H54 (cell line): ENCODE measurements at regions not wholly inside any gene's neighbourhood (a gene's known extent, or its start where the extent isn't known, plus 50 kb on each side); places are given as distances from the start of the nearest gene placed in this dataset.

ENCODE experiments used
- DNase-seq: peaks from one replicate; pipeline ENCODE4 v3.0.0; 2011; ENCODE audit warnings: low spot score, mixed read lengths; ENCODE audit not compliant: insufficient read length
- FAIRE-seq: peaks from 3 replicates; lab custom pipeline; 2011; peaks lifted over from hg19 to GRCh38; lab: Jason Lieb, UNC
- POLR2A ChIP-seq: IDR thresholded peaks from 2 replicates; pipeline ENCODE4 v1.6.1; 2011; ENCODE audit warnings: low read depth, mild to moderate bottlenecking, low read length

DNA sequence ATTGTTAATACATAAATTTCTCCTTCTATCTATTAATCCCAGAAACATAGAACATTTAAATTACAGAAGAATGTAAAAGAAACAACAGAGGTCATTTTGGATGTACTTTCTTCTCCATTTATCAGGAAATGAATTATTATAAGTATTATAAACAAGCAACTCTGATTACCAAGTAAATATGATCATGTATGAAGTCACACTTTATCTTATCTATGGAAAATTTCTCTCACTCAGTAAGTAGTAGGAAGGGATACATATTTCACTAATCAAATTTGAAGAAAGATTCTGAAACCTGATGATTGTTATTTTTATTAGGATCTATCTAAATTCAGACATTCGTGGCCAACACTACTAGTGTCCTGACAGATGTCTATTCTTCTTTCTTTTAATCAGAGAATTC is 770.7 kb downstream of the LTN1 start:
- DNase-seq, result no peak
- TF ChIP-seq POLR2A, result no peak
- no peak for FAIRE-seq

- FAIRE-seq, result no peak
- TF ChIP-seq POLR2A, result no peak
- DNase-seq, result no peak
These were observed 772.0 kb downstream of the LTN1 start for GRCh38 chr21:28220680-28221079.

DNA sequence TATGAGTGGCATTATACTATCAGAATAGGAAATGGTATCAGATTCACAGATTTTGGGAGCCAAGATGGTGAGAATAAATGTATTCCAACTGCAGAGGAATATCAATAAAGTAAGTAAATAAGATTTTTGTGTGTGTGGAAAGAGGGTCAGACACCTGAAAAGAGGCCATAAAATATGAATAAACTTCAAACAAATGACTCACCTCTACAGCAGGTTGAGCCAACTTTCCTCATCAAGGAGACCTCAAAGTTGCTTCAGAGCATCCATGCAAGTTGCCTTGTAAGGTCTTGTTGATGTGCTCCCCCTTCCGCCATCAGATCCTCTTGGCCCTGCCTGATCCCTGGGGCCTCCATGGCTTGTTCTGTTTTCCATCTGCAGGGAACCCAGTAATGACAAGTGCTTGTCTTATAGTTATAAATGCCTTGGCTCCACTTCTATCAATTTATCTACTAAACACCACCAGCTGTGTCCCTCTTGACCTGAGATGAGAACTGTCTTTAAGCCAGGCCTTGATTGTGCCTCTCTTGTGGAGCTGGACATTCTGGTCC is 775.6 kb downstream of the LTN1 start:
- FAIRE-seq (no peak), DNase-seq (no peak)
- no peak for TF ChIP-seq POLR2A

DNA sequence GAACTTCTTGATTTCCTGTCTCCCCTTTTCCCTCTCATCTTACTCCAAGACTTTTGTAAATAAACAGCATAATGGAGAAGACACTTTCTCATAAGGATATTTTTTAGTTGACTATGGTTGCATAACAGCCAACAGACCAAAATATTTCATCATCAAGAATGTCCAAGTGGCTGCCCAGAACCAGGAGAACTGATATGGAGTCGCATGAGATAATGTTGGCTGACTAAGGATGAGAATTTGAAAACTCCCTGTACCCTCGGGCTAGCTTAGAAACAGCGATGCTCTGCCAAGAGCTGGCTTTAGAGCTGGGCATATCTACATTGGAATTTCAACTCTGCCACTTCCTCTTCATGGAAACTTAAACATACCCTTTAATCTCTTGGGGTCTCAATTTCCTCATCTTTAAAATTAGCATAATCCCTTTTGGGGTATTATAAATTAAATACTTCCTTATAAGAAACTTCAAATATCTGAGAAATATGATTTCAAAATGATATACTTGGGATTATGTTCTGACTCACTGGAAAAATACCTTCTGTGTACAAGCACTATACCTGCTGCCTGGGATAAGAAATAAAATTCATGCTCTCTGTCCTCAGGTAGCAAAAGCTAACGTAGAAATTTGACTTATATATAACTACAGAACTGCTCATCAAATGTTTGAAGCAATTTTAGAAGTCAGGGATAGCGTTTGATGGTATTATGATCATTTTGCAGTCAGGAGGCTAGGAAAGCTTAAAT is 777.3 kb downstream of the LTN1 start:
- FAIRE-seq (no peak), DNase-seq (no peak)
- no peak for TF ChIP-seq POLR2A

DNA sequence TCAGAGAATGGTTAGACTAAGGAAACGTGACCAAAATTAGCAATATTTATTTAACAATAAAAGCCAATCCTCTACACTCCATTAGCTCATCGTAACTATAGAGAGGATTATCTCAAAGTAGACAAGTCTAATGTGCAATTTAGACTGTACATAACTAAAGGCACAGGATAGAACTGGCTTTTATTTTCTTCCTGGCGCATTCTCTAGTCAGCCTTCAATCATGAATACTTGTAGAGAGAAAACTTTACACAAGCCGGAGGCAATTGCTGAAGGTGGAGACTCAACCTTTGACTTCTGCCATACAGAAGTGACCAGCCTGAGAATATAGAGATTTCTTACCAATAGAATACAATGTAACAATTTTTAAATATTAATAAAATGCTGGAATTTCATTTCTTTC is 777.9 kb downstream of the LTN1 start:
- FAIRE-seq (no peak), DNase-seq (no peak)
- TF ChIP-seq POLR2A, result no peak

DNA sequence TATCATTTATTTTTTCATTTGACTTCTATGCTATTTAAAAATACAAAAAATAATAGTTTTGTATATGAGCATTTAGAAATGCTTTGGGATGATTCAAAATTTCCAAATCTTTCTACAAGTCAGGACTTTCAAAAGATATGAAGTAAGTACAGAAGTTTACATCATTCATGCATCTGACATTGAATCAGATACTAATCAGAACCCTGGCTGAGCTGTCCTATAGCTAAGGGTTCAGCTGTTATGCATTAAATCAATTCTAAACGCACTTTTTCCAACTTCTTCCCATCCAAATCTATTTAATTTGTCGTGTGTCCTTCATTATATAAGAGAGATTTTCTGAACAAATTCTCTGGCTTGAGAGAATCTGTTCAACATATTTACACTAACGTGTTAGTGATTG is 779.4 kb downstream of the LTN1 start:
- FAIRE-seq (no peak), DNase-seq (no peak)
- TF ChIP-seq POLR2A, result no peak

- FAIRE-seq (no peak), DNase-seq (no peak)
- TF ChIP-seq POLR2A, result no peak
These were observed 780.6 kb downstream of the LTN1 start for GRCh38 chr21:28212061-28212460.

DNA sequence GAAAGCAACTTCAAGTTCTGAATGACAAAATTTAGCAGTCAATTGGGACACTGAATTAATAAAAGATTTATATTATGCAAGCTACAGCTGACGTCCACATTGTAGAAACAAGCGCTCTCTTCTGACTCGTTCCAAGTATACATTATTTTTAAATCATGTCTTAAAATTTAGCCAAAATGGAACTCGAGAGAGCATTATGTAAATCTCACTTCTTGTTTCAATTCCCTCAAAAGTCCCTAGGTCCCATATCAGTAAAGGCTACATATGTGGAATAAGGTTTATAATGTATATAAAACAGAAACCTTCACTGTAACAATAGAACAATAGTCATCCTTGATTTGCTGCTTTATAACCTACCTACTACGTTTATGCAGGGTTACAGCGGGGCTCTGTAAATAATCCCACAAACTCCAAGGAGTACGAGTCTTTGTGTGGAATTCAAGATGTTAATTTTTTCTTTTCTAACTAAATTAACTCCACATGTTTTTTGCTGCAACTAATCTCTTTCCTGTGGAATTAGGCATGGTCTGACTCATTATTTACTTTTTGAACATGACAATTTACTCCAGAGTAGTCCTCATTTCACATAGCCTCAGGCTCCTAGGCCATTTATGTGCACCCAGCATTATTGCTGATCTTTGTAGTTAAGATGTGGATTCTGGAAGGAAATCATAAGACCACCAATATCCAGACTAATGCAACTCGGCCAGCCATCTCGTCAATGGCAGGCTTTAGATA is 785.1 kb downstream of the LTN1 start:
- no peak for TF ChIP-seq POLR2A
- no peak for DNase-seq
- no peak for FAIRE-seq

GRCh38 chr21:28200726-28201125 is 792.0 kb downstream of the LTN1 start:
- FAIRE-seq, result no peak
- TF ChIP-seq POLR2A, result no peak
- no peak for DNase-seq

- FAIRE-seq (no peak), DNase-seq (no peak)
These were observed 795.7 kb downstream of the LTN1 start for GRCh38 chr21:28196981-28197380.

GRCh38 chr21:28193189-28193588 is 799.5 kb downstream of the LTN1 start:
- no peak for FAIRE-seq
- DNase-seq, result no peak
- TF ChIP-seq POLR2A, result no peak

More at GRCh38 chr21:28196981-28197380, 795.7 kb downstream of the LTN1 start:
- TF ChIP-seq POLR2A, result no peak

GRCh38 chr21:28186604-28187003 is 806.1 kb downstream of the LTN1 start:
- no peak for TF ChIP-seq POLR2A
- FAIRE-seq (no peak), DNase-seq (no peak)

DNA sequence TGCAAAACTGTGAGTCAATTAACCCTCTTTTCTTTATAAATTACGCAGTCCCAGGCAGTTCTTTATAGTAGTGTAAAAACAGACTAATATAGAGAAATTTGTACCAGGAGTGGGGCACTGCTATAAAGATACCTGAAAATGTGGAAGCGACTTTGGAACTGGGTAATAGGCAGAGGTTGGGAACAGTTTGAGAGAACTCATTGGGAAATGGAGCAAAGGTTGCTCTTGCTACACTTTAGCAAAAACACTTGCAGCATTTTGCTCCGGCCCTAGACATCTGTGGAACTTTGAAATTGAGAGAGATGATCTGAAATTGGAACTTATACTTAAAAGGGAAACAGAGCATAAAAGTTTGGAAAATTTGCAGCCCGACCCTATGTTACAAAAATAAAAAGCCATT is 810.9 kb downstream of the LTN1 start:
- no peak for DNase-seq
- no peak for TF ChIP-seq POLR2A
- no peak for FAIRE-seq

GRCh38 chr21:28179136-28179535 is 813.5 kb downstream of the LTN1 start:
- no peak for FAIRE-seq
- no peak for TF ChIP-seq POLR2A
- no peak for DNase-seq
